Suprapubic skin (tissue), 3 donors: ENCODE measurements at regions not wholly inside any gene's neighbourhood (a gene's known extent, or its start where the extent isn't known, plus 50 kb on each side); places are given as distances from the start of the nearest gene placed in this dataset.

Experiments used
- EP300 ChIP-seq: sonication (generic); formaldehyde crosslinking; IDR thresholded peaks from one replicate; pipeline ENCODE4 v1.6.1; 2017; ENCODE audit warnings: antibody characterized with exemption
- POLR2A ChIP-seq, 2 donors: fragments of 450-650 bp; IDR thresholded peaks; one replicate each; pipeline ENCODE4 v1.6.1; 2017; ENCODE audit warnings: antibody characterized with exemption in 2 of 2, mild to moderate bottlenecking in 2 of 2, moderate library complexity in 2 of 2
- TF ChIP-seq, protein P1 (sequence below), 2 donors: fragments of 200-600 bp in 1 of 2; fragments of 450-650 bp in 1 of 2; sonication (generic) in 1 of 2; IDR thresholded peaks; one replicate each; pipeline ENCODE4 v1.5.1; 2016 to 2019; ENCODE audit warnings: antibody characterized with exemption in 2 of 2, mild to moderate bottlenecking in 1 of 2, moderate library complexity in 1 of 2

DNA sequence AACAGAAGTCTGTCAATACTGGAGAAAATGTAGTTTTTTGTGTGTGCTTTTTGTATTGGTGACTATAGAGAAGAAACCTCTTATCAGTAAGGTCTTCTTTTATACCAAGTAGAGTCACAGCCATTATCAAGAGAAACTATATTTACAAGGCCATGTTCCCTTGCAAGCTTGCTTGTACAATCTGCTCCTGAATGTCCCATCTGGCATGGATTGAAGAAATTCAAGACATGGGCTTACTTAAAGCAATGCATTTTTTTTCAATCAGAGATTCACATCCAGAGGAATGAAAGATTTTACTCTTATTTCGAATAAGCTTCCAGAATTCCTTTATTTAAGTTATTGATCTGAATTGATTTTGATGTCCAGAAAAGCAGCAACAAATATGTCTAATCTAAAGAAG is 537.3 kb upstream of the RPS6KA3 start:
- TF ChIP-seq, protein P1, sequence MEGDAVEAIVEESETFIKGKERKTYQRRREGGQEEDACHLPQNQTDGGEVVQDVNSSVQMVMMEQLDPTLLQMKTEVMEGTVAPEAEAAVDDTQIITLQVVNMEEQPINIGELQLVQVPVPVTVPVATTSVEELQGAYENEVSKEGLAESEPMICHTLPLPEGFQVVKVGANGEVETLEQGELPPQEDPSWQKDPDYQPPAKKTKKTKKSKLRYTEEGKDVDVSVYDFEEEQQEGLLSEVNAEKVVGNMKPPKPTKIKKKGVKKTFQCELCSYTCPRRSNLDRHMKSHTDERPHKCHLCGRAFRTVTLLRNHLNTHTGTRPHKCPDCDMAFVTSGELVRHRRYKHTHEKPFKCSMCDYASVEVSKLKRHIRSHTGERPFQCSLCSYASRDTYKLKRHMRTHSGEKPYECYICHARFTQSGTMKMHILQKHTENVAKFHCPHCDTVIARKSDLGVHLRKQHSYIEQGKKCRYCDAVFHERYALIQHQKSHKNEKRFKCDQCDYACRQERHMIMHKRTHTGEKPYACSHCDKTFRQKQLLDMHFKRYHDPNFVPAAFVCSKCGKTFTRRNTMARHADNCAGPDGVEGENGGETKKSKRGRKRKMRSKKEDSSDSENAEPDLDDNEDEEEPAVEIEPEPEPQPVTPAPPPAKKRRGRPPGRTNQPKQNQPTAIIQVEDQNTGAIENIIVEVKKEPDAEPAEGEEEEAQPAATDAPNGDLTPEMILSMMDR (IDR thresholded peaks at IDR 0.05): no peak
- TF ChIP-seq POLR2A (IDR thresholded peaks at IDR 0.05) (no peak), EP300 (no peak)
